B cell (primary cell): ENCODE measurements at regions not wholly inside any gene's neighbourhood (a gene's known extent, or its start where the extent isn't known, plus 50 kb on each side); places are given as distances from the start of the nearest gene placed in this dataset.

Experiments used
- ATAC-seq: fragments of 200-7000 bp; cut with Tn5 transposase; one replicate; pipeline ENCODE4 v1.10.0; 2021; ENCODE audit warnings: low read depth, mild to moderate bottlenecking, moderate number of reproducible peaks, moderate library complexity
- CTCF ChIA-PET: fragments of 350-600 bp; sonication (Branson Sonifier 250); formaldehyde crosslinking; loops from one replicate; lab custom pipeline; 2021; ENCODE audit warnings: antibody characterized with exemption, inconsistent platforms; lab: Charles Lee
- POLR2A ChIA-PET: fragments of 350-600 bp; sonication (Branson Sonifier 250); formaldehyde crosslinking; loops from one replicate; lab custom pipeline; 2021; ENCODE audit warnings: antibody characterized with exemption; lab: Charles Lee
- DNase-seq: peaks from one replicate; pipeline ENCODE4 v3.0.0; 2013
- H2AFZ ChIP-seq: 2 replicates; pipeline ENCODE4 v1.6.1; 2012; ENCODE audit warnings: mild to moderate bottlenecking, low read depth, low read length; ENCODE audit not compliant: insufficient read depth, poor library complexity, severe bottlenecking
- H3K27ac ChIP-seq, 2 donors: 1 replicate in 1 of 2; 2 replicates in 1 of 2; pipeline ENCODE4 v1.5.1; 2012 to 2013; ENCODE audit warnings: low read length in 2 of 2, mild to moderate bottlenecking in 2 of 2, moderate library complexity in 1 of 2
- H3K27me3 ChIP-seq, 4 experiments: fragments of 200-600 bp in 1 of 4; sonication (generic) in 1 of 4; replicated peaks in 1 of 4; 1 replicate in 2 of 4; 2 replicates in 2 of 4; pipeline versions ENCODE4 v1.6.1 to v1.7.0; 2013 to 2016; ENCODE audit warnings: low read length in 3 of 4, mild to moderate bottlenecking in 2 of 4, mixed read lengths in 1 of 4, moderate library complexity in 1 of 4; ENCODE audit not compliant: insufficient read depth in 4 of 4, control insufficient read depth in 3 of 4; ENCODE audit errors: control extremely low read depth in 1 of 4
- H3K36me3 ChIP-seq, 2 experiments: replicated peaks in 1 of 2; 1 replicate in 1 of 2; 2 replicates in 1 of 2; pipeline versions ENCODE4 v1.6.1 to v1.7.1; 2013; ENCODE audit warnings: low read length in 1 of 2; ENCODE audit not compliant: insufficient read depth in 2 of 2, control insufficient read depth in 1 of 2; ENCODE audit errors: control extremely low read depth in 1 of 2, extremely low read depth in 1 of 2
- H3K4me1 ChIP-seq, 2 donors: fragments of 200-600 bp in 1 of 2; sonication (generic) in 1 of 2; 1 replicate in 1 of 2; 2 replicates in 1 of 2; pipeline versions ENCODE4 v1.5.1 to v1.6.1; 2013 to 2017; ENCODE audit warnings: low read length in 2 of 2; ENCODE audit not compliant: control insufficient read depth in 2 of 2, insufficient read depth in 2 of 2
- H3K4me2 ChIP-seq: replicated peaks from 2 replicates; pipeline ENCODE3; 2012; ENCODE audit warnings: mild to moderate bottlenecking, low read depth, low read length; ENCODE audit not compliant: poor library complexity, severe bottlenecking
- H3K4me3 ChIP-seq, 5 experiments: fragments of 200-600 bp in 1 of 5; sonication (generic) in 1 of 5; 1 replicate in 3 of 5; 2 replicates in 2 of 5; pipeline versions ENCODE4 v1.5.1 to v1.7.0; 2011 to 2016; ENCODE audit warnings: low read length in 4 of 5, mild to moderate bottlenecking in 4 of 5, low read depth in 2 of 5, control low read depth in 1 of 5, moderate library complexity in 1 of 5; ENCODE audit not compliant: insufficient read depth in 1 of 5; ENCODE audit errors: control extremely low read depth in 1 of 5, extremely low read depth in 1 of 5
- H3K79me2 ChIP-seq: fragments of 200-600 bp; sonication (generic); one replicate; pipeline ENCODE4 v1.6.0; 2016; ENCODE audit warnings: low read length; ENCODE audit not compliant: control insufficient read depth, insufficient read depth
- H3K9ac ChIP-seq: fragments of 200-600 bp; sonication (generic); 2 replicates; pipeline ENCODE4 v1.6.1; 2017; ENCODE audit warnings: mild to moderate bottlenecking, low read length, moderate library complexity
- H3K9me3 ChIP-seq, 3 donors: one replicate each; pipeline versions ENCODE4 v1.6.1 to v1.7.1; 2013; ENCODE audit warnings: low read length in 2 of 3; ENCODE audit not compliant: control insufficient read depth in 2 of 3, insufficient read depth in 1 of 3; ENCODE audit errors: control extremely low read depth in 1 of 3
- H4K20me1 ChIP-seq: 2 replicates; pipeline ENCODE4 v1.6.0; 2012; ENCODE audit warnings: mild to moderate bottlenecking, low read length; ENCODE audit not compliant: insufficient read depth, control insufficient read depth, poor library complexity, severe bottlenecking
- H3K27ac Mint-ChIP-seq: one replicate; pipeline ENCODE4 v1.8.0; 2021; ENCODE audit warnings: mixed read lengths
- H3K27me3 Mint-ChIP-seq: one replicate; pipeline ENCODE4 v1.8.0; 2021; ENCODE audit warnings: mixed read lengths
- H3K4me1 Mint-ChIP-seq: one replicate; pipeline ENCODE4 v1.8.0; 2021; ENCODE audit warnings: mixed read lengths
- H3K4me3 Mint-ChIP-seq: one replicate; pipeline ENCODE4 v1.8.0; 2021; ENCODE audit warnings: mixed read lengths
- H3K9me3 Mint-ChIP-seq: one replicate; pipeline ENCODE4 v1.8.0; 2022; ENCODE audit warnings: mixed read lengths; ENCODE audit not compliant: insufficient read depth
- CTCF ChIP-seq: fragments of 200-600 bp; IDR thresholded peaks from one replicate; pipeline ENCODE4 v1.8.0; 2022; ENCODE audit warnings: antibody characterized with exemption, mild to moderate bottlenecking
- EZH2 ChIP-seq: IDR thresholded peaks from 2 replicates; pipeline ENCODE4 v1.6.1; 2012; ENCODE audit warnings: borderline replicate concordance, low read depth, mild to moderate bottlenecking, moderate library complexity, low read length; ENCODE audit not compliant: insufficient read depth, poor library complexity, severe bottlenecking
- WGBS: methylation state at CpG from one replicate; pipeline ENCODE4 v1.1.5; 2013; ENCODE audit warnings: missing lambda C conversion rate; ENCODE audit not compliant: insufficient coverage; 5-methylcytosine and 5-hydroxymethylcytosine counted together
- intact Hi-C: fragments of 100-400 bp; cut with micrococcal nuclease; formaldehyde crosslinking; loops from one replicate; pipeline ENCODE4 v1.10.0; 2022

GRCh38 chr3:115518100-115518852, 105.0 kb upstream of the GAP43 start:
- H3K9me3 Mint-ChIP-seq: no peaks in the 10 kb centered on the region
- Histone ChIP-seq H3K9me3 (no peaks in the 10 kb centered on the region), H3K79me2 (no peaks in the 10 kb centered on the region), H3K36me3 (no peaks in the 10 kb centered on the region), H3K4me2 (no peak overlapping the region), H3K27ac (no peak overlapping the region), H3K4me3 (no peak overlapping the region), H3K27me3 (peaks cover 0 to 12% (median 3%) of the 10 kb centered on the region in 4 experiments), H3K4me1 (peaks cover 7 to 8% of the 10 kb centered on the region in 2 donors), H2AFZ (no peak overlapping the region), H4K20me1 (no peaks in the 10 kb centered on the region), H3K9ac (no peak overlapping the region)
- intact Hi-C loops: loop anchor here (10.0 kb wide), 1 partner anchor 137 kb away; no protein-coding TSS in a partner anchor
- no peak overlapping the region for H3K4me3 Mint-ChIP-seq
- WGBS: 100% methylated on average over 1 of the region's 4 CpGs
- no peak for DNase-seq
- H3K4me1 Mint-ChIP-seq: peaks cover 6% of the 10 kb centered on the region
- no peak for ATAC-seq
- CTCF ChIA-PET: no interaction called here
- POLR2A ChIA-PET: no interaction called here
- peaks cover 30% of the 10 kb centered on the region for H3K27me3 Mint-ChIP-seq
- no peak for TF ChIP-seq CTCF
- no peak for TF ChIP-seq EZH2
- H3K27ac Mint-ChIP-seq: no peak overlapping the region

GRCh38 chr3:115520241-115520640, 103.1 kb upstream of the GAP43 start:
- DNase-seq (no peak), ATAC-seq (no peak)
- no peaks in the 10 kb centered on the region for H4K20me1 ChIP-seq
- no peaks in the 10 kb centered on the region for H3K4me1 Mint-ChIP-seq
- no peak overlapping the region for H3K9ac ChIP-seq
- H3K4me2 ChIP-seq: no peak overlapping the region
- no peak overlapping the region for H3K4me3 ChIP-seq
- H3K9me3 ChIP-seq: no peaks in the 10 kb centered on the region
- H3K27me3 Mint-ChIP-seq: peaks cover 20% of the 10 kb centered on the region
- H3K4me3 Mint-ChIP-seq: no peak overlapping the region
- H2AFZ ChIP-seq: no peak overlapping the region
- H3K36me3 ChIP-seq: no peaks in the 10 kb centered on the region
- 68% methylated on average over 2 of the region's 2 CpGs for WGBS
- intact Hi-C loops: no loop called here
- TF ChIP-seq EZH2 (no peak), CTCF (no peak)
- ChIA-PET CTCF (no interaction called here), POLR2A (no interaction called here)
- H3K9me3 Mint-ChIP-seq: no peaks in the 10 kb centered on the region
- H3K27ac Mint-ChIP-seq: no peak overlapping the region
- H3K27ac ChIP-seq: no peak overlapping the region
- no peaks in the 10 kb centered on the region for H3K79me2 ChIP-seq
- peaks cover 0 to 6% (median 0%) of the 10 kb centered on the region in 4 experiments for H3K27me3 ChIP-seq
- no peaks in the 10 kb centered on the region for H3K4me1 ChIP-seq
